ENCODE measurements at regions not wholly inside any gene's neighbourhood (a gene's known extent, or its start where the extent isn't known, plus 50 kb on each side); places are given as distances from the start of the nearest gene placed in this dataset.
"Not testable (repeated sequence)": the region's sequence is repeated elsewhere in the genome, so short reads cannot be mapped to it uniquely, and the experiment has no call there.

- DNase-seq, result no peak
Observed at GRCh38 chr14:105581551-105582341, 55.4 kb downstream of the TMEM121 start.

- DNase-seq, result no peak
Observed at GRCh38 chr14:105582639-105583038, 56.3 kb downstream of the TMEM121 start.

GRCh38 chr14:105583914-105584313, 57.5 kb downstream of the TMEM121 start:
- DNase-seq, result not testable (repeated sequence)

- not testable (repeated sequence) for DNase-seq
Observed at GRCh38 chr14:105585290-105585689, 58.9 kb downstream of the TMEM121 start.

GRCh38 chr14:105585722-105586121, 59.3 kb downstream of the TMEM121 start:
- DNase-seq, result not testable (repeated sequence)

- not testable (repeated sequence) for DNase-seq
Observed at GRCh38 chr14:105586144-105586872, 59.9 kb downstream of the TMEM121 start.

GRCh38 chr14:105587034-105587433, 60.7 kb downstream of the TMEM121 start:
- DNase-seq, result not testable (repeated sequence)

- not testable (repeated sequence) for DNase-seq
Observed at GRCh38 chr14:105587482-105588235, 61.3 kb downstream of the TMEM121 start.

GRCh38 chr14:105588236-105588860, 62.0 kb downstream of the TMEM121 start:
- no peak for DNase-seq

GRCh38 chr14:105589161-105589925, 63.0 kb downstream of the TMEM121 start:
- DNase-seq, result no peak

GRCh38 chr14:105589926-105590185, 63.5 kb downstream of the TMEM121 start:
- DNase-seq, result not testable (repeated sequence)

- DNase-seq, result no peak
Observed at GRCh38 chr14:105591052-105591451, 64.7 kb downstream of the TMEM121 start.

- DNase-seq, result not testable (repeated sequence)
Observed at GRCh38 chr14:105591792-105592341, 65.5 kb downstream of the TMEM121 start.

- DNase-seq, result not testable (repeated sequence)
Observed at GRCh38 chr14:105592646-105593045, 66.3 kb downstream of the TMEM121 start.

- DNase-seq, result not testable (repeated sequence)
Observed at GRCh38 chr14:105595346-105595745, 69.0 kb downstream of the TMEM121 start.

GRCh38 chr14:105596374-105596773, 70.0 kb downstream of the TMEM121 start:
- not testable (repeated sequence) for DNase-seq

- DNase-seq, result not testable (repeated sequence)
Observed at GRCh38 chr14:105598040-105598763, 71.8 kb downstream of the TMEM121 start.

- not testable (repeated sequence) for DNase-seq
Observed at GRCh38 chr14:105598925-105599586, 72.7 kb downstream of the TMEM121 start.

- not testable (repeated sequence) for DNase-seq
Observed at GRCh38 chr14:105600195-105600938, 74.0 kb downstream of the TMEM121 start.

- DNase-seq, result no peak
Observed at GRCh38 chr14:105600939-105601359, 74.6 kb downstream of the TMEM121 start.
